Colon (tissue), 2 donors: ENCODE measurements at regions not wholly inside any gene's neighbourhood (a gene's known extent, or its start where the extent isn't known, plus 50 kb on each side); places are given as distances from the start of the nearest gene placed in this dataset.
"Not testable (repeated sequence)": the region's sequence is repeated elsewhere in the genome, so short reads cannot be mapped to it uniquely, and the experiment has no call there.

Experiments used
- FAIRE-seq: peaks from 2 replicates; lab custom pipeline; 2012; peaks lifted over from hg19 to GRCh38; lab: Jason Lieb, UNC
- donor health status: control.
- donor health status: control.

DNA sequence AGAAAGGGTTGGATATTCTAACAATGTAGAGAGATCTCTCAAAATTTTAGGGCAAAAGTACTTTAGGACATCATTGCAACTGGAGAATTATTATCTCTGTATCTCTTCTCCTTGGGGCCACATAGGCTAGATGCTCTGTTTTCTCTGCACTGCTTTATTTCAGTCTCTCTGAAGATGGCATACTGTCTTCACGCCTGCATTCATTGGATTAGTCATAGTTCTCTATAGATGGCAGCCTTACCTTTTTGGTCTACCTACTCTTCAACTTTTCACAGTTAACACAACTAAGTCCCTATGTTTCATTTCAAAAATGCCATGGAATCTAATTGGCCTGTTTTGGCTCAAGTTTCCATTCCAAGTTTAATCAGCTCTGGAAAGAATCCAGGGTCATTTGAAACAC is 1623.3 kb upstream of the B3GALT2 start:
- FAIRE-seq, result no peak

DNA sequence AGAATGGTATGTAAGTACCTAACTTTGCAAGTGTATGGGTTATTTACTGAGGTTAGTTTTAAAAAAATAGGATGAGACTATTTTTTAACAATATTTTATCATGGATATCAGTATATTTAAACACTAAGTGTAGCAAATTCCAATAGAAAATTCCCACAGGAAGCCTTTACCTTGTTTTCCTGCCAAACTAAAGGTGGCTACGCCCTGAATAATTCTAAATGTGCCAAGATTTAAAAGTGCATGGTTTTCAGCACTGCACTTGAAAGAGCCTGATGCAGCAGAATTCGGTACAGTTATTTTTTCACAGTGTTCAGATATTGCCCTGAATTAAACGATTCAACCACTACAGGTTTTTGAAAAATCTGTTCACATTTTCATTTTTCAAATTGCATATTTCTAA is 1622.8 kb upstream of the B3GALT2 start:
- FAIRE-seq, result no peak

DNA sequence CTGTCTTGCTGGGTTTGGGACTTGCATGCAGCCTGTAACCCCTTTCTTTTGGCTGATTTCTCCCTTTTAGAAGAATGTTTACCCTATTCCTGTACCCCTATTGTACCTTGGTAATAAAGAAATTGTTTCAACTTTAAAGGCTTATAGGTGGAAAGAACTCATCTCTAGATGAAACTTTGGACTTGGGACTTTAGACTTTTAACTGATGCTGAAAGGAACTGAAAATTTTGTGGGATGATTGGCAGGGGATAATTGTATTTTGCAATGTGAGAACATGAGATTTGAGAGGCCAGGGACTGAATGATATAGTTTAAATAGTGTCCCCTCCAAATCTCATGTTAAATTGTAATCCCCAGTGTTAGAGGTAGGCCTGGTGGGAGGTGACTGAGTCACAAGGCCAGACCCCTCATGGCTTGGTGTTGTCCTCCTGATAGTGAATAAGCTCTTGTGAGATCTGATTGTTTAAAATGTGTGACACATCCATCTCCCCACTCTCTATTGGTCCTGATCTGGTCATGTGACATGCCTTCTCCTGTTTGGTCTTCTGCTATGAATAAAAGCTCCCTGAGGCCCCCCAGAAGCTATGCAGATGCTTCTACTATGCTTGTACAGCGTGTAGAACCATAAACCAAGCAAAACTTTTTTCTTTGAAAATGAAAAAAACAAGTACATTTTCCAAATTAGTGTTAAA is 1621.3 kb upstream of the B3GALT2 start:
- no peak for FAIRE-seq

DNA sequence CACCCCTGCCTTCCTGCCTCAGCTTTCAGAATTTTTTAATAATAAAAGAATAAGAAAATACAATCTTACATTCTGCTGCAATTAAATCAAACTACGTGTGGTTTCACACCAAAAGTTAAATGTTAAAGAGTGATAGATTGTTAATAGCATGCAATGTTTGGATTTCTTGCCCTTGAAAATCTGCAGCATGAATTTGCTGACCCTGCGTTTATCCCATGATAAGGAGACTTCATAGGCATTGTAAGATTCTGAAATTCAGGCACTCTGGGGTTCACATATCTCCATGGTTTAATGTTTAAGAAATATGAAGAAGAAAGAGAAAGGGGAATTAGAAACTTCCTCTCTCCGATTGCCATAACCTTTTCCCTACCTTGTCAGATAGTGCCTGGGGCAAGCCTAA is 1616.2 kb upstream of the B3GALT2 start:
- FAIRE-seq, result no peak

DNA sequence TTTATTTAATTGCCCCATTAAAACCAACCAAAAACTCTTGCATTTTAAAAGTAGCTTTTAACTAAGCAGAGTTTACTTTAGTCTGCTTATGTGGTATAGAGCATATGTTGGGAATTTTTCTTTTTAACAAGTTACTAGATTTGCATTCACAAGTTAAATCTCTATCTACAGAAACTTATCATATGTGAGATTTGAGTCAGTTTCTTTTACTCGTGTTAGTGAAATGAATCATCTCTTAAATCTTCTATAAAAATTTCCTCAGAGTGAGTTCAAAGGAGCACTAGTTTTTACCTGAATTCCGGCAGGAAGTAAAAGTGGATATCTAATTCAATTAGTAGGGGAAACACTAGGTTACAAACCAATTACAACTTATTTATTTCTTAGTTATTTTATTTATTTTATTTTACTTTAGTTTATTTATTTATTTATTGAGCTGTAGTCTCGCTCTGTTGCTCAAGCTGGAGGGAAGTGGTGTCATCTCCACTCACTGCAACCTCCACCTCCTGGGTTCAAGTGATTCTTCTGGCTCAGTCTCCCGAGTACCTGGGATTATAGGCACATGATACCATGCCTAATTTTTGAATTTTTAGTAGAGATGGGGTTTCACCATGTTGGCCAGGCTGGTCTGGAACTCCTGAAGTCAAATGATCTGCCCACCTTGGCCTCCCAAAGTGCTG is 1609.6 kb upstream of the B3GALT2 start:
- FAIRE-seq, result no peak

DNA sequence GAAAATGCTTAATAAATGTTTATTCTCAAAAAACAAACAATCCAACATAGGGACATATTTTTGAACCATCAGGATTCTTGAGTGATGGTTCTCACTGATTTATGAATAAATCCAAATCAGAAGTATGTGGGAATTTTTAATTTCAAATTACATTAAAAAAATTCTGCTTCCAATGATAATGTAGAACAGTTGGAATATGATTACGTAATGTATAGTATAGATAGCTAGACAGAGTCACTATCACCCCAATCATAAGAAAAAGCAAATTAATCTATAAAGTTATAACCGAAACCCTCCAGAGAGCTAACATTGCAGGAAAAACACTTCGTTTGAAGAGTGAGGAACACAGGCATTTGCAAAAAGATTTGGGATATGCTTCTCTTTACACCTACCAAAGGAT is 1600.6 kb upstream of the B3GALT2 start:
- FAIRE-seq, result no peak

DNA sequence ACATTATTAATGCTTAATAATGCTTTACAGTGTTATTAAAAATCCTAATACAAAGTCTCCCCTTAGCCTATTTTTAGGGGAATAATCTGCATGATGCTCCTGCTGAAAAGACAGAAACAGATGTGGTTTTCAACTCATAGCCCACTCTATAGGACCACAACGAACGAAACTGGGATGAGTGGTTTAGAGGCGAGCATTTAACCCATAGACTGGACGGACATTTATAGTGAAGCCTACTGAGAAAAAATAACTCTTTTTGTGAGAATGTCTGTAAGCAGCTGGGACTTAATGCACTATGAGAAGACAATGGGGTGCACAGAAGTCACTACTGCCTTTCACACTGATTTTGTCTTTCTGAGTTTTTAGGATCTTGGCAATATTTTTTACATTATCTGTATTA is 1599.6 kb upstream of the B3GALT2 start:
- FAIRE-seq, result no peak

DNA sequence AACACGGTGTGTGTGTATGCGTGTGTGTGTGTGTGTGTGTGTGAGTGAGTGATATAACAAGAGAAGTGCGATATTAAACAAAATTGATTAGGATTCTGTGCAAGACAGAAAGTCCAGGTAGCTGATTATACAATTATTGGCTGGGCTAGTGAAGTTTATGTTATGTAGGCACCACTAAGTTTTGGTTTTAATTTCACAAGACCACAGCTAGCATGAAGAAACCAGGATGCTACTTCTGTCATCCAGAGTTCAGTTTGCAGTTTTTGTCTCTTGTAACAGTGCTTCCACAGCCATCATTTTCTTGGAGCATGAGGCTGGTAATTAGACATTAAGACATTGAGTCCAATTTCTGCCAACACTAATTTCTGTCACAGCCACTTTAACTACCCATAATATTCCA is 1590.2 kb upstream of the B3GALT2 start:
- FAIRE-seq, result no peak

DNA sequence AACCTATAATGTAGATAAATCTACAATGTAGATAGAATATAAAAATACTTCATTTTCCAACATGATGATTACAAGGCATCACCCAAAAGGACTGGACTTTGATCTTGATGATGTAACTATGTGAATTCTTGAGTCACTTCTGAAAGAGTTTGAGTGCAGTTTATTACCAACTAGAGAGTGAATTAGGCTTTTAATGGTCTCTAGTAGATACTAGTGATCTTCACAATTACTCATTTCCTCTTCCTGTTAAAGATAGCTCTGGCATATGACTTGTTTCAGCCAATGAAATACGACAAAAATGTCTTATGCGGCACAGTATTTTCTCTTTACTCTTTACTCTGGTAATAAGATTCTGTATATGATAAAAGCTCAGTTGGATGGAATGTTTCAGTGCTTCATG is 1588.1 kb upstream of the B3GALT2 start:
- FAIRE-seq, result no peak

DNA sequence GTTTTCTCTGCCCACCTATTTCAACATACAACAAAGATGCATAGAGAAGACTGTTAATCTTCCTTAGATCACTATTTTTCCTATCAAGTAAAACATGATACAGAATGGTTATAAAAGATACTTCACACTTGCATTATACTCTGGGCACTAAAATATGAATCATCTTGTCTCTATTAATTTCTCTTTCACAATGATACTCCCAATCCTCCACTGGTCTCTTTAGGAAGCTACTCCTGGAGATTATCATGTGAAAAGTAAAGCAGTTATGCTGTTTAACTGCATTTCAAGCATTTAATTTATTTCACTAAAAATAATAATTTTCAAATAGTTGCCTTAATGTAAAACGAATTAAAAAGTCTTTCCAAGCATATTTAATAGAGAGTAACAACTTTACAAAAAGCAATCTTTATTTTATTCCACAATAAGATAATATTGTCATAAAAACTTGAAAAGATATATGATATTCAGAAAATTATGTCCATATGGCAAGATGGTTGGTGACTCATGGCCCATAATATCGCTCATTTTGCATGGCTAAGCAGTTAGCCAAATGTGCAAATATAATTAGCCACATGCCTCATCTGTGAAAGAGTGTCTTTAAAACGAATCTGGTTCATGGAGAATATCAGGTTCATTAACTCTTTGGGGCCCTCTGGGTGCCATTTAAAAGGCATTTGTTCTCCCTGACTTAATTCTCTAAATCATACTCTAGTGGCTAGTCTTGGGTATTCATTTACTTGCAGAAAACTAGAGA is 1569.0 kb upstream of the B3GALT2 start:
- FAIRE-seq, result no peak

DNA sequence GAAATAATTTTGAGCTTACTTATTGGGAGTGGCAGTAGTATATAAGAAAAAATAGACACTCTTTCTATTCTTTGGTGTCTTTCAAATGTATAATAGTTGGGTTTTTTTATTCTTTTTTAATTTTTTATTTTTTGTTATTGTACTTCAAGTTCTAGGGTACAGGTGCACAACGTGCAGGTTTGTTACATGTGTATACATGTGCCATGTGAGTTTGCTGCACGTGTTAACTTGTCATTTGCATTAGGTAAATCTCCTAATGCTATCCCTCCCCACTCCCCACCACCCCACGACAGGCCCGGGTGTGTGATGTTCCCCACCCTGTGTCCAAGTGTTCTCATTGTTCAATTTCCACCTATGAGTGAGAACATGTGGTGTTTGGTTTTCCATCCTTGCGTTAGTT is 1552.4 kb upstream of the B3GALT2 start:
- FAIRE-seq, result not testable (repeated sequence)

DNA sequence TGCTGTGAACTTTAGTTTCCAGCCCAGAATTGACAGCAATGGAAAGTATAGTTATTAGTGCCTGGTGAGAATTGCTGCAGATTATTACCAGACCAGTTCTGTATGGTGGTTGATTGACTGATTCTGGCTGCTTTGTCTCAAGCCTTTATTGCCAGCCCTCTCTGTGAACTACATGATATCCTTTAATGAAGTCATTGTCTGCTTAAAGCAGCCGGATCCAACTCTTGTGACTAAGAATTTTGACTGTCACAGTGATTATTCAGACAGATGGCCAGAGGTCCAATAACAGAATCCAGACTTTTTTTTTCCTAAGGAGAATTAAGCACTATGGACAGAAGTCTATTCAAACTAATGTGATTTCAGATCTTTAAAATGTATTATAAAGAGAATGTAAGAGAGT is 1548.6 kb upstream of the B3GALT2 start:
- no peak for FAIRE-seq

DNA sequence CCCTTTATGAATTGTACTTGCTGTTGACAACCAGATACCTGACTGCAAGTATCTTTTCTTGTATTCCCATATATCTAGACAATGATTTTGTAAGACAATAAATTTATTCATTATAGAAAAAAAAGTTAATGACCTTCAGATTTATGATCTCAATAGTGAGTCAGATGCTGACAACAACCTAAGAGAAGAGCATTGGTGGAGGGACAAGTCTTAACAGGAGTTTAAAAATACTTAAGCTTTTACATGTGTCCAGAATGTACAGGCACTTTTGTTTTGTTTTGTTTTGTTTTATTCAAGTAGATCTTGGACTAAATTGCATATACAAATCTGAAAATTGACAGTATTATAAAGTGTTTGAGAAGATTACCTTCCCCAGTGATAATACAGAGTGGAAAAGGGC is 1544.6 kb upstream of the B3GALT2 start:
- FAIRE-seq, result no peak

DNA sequence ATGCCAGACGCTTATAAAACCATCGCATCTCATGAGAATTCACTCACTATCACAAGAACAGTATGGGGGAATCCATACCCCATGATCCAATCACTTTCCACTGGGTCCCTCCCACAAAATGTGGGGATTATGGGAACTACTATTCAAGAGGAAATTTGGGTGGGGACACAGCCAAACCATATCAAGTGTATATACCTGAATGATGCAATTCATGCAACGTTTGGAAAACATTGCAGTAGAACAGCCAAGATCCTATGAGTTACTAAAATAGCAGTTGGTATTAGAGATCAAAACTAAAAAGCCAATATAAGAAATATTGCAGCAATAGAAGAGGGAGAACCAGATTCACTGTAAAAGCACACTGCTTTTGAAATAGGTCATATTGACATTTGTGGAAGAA is 1543.9 kb upstream of the B3GALT2 start:
- FAIRE-seq, result no peak

DNA sequence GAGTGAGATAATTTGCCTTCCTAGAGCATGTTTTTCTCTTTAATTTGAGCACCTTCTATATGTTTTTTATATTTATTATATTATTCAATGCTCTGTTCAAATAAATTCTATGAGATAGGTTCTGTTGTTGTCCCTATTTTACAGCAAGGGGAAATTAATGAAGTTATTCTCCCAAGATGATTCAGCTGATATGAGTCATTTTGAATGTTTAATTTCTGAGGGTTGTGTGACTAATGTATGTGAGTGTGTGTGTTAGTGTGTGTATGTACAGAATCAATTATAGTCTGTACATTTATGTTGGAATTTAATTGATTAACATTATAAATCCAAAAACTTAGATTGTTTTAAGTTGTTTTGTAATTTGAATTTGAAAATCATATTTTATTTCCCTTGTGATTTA is 1536.7 kb upstream of the B3GALT2 start:
- no peak for FAIRE-seq

DNA sequence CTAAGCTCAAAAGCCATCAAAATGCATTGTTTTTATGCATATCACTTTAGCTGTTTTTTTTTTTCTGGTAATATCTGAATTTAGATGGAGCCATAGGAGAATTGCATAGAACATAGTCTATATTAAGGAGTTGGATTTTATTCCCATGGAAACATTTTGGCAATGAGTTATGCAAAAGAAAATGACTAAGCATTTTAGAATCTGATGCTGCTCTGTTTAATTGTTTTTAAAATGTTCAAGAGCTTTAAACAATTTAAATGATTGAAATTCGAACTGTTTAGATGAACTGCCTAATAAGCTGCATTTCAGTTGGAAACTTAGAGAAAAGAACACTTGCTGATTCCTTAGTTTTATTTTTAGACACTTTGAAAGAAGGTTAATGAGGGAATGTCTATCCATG is 1531.5 kb upstream of the B3GALT2 start:
- FAIRE-seq, result no peak

DNA sequence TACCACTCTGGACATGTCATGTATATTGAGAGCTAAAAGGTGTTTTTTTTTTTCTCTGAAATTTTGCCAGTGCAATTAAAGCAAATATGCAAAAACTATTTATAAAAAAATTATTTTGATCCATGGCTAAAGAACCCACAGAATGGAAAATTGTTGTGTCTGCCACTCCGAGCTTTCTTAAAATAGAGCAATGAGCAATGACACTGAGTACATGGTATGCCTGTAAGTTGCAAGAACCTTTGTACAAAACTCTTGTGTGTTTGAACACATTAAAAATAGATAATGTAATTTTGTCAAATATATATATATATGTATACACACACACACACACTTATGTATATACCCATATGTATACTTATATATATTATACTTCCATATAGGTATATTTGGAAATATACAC is 1530.9 kb upstream of the B3GALT2 start:
- no peak for FAIRE-seq

DNA sequence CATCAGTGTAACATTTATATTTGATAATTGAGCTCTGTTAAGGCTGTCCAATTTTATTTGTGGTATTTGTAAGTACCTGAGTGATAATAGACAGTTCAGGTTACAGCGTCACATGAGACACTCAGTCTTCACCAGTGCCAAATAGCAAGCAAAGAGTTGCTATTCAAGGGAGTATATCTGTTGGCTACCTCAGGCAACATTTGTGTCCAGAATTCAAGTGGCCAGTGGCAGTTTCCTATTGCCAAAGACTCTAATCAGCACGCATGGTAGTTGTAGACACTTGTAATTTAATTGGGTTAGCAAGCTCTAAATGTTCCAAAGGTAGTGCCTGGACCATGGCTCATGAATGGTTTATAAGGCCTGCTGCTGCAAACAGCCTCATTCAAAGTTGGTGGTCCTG is 1524.3 kb upstream of the B3GALT2 start:
- no peak for FAIRE-seq

DNA sequence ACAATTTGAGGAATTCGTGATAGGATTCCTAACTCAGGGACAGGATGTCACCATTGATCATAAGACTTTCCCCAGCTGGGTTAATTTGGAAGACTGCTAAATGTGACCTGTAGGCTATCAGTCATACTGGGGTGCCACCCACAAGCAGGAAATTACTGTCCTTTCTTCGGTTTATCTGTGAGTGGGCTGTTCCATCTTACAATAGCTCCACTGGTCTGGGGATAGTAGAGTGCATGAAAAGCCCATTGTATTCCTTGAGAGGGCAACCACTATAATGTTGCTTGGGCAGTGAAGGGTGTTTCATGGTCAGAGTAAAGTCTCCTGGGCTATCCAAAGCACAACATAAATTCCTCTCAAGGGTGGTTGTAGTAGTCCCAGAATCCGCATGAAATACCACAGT is 1523.0 kb upstream of the B3GALT2 start:
- no peak for FAIRE-seq

DNA sequence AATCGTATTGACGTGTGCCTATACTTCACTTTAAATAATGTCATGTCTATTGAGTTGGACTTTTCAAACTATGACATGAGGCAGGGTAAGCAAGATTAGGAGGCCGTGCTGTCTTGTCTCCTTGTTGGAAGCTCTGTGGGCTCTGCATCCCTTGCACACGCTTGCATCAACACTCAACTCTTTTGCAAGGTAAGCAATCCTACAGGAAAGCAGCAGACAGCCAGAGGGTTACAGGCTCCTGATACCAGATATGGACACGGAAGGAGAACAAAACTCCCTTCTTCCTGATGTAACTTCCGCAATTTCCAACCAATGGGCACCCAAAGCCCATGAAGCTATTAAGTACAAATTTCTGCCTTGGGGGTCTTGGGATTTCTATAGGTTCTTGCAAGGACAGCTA is 1520.7 kb upstream of the B3GALT2 start:
- FAIRE-seq, result no peak

DNA sequence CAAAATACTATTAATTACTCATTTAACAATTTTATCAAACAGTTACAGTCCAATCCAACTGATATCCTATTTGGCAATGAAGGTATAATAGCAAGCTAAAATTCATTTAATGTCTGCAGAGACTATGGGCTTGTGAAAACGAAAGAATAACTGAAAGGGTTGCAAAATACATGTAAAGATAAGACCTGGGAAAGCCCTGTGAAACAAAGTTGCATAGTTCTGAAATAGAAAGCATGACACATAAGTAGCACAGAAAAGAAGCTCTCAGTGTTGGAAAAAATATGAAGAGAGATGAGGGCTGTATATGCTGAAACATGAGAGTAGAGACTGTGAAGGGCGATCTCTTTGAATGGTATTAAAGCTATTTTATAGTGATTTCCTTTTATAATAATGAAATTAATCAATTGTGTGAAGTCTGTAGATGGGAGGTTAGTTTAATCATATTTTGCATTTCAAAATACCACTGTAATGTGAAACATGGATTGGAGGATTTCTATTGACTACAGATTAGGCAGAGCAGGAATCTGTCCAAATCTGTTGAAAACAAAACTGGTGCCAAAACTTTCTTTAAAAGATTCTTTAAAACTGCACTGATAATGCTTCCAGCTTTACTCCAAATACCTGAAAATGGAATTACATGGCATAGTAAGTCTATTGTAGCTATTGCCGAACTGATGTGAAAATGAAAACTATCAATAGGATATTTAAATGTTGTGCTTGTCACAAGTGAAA is 1518.9 kb upstream of the B3GALT2 start:
- FAIRE-seq, result no peak

DNA sequence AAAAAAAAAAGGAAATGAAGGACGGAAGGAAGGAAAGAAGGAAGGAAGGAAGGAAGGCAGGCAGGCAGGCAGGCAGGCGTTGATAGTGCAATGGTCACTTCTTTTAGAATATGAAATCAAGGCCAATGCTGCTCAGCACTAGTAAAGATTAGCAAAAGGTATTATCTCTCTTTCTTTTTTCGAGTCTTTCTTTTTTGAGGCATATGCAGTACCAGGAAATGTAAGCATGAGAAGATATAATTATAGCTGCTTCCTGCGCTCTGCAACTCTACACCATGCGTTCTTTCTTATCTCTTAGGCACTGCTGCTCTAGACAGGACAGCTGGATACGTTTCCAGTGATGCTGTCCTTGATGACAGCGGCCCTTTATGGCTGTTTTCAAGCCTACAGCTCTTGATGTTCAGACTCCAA is 1512.5 kb upstream of the B3GALT2 start:
- no peak for FAIRE-seq

DNA sequence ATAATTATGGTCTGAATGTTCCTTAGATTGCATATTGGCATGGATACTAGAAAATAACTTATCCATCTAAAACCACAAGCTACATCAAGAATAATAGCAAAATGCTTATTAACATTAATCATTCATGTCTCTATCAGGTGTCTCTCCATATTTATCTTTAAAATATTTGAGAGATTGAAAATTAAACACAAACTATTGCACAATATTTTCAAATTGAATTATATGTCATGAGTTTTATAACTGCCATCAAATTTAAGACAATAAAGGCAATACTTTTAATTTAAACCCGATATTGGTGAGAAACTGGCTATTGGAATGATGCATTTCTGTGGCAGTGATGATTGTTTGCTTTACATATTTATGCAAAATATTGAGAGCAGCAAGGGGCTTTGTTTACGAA is 1506.8 kb upstream of the B3GALT2 start:
- FAIRE-seq, result no peak
